HG02884 (cell line): ENCODE measurements at regions not wholly inside any gene's neighbourhood (a gene's known extent, or its start where the extent isn't known, plus 50 kb on each side); places are given as distances from the start of the nearest gene placed in this dataset.

Source experiments
- ATAC-seq: cut with Tn5 transposase; IDR thresholded peaks from one replicate; pipeline ENCODE4 v1.9.1; 2021; ENCODE audit warnings: mild to moderate bottlenecking, moderate library complexity; ENCODE audit not compliant: unreplicated experiment

- no peak for ATAC-seq
Measured at GRCh38 chr2:234840336-234840735, 111.5 kb upstream of the SH3BP4 start.

- no peak for ATAC-seq
Measured at GRCh38 chr2:234839285-234839684, 112.5 kb upstream of the SH3BP4 start.

- no peak for ATAC-seq
Measured at GRCh38 chr2:234836271-234836670, 115.5 kb upstream of the SH3BP4 start.

- ATAC-seq: no peak
Measured at GRCh38 chr2:234835738-234836137, 116.1 kb upstream of the SH3BP4 start.

- ATAC-seq: no peak
Measured at GRCh38 chr2:234834228-234834923, 117.4 kb upstream of the SH3BP4 start.

GRCh38 chr2:234830853-234831252, 121.0 kb upstream of the SH3BP4 start:
- ATAC-seq: no peak

GRCh38 chr2:234829074-234829455, 122.8 kb upstream of the SH3BP4 start:
- no peak for ATAC-seq

- ATAC-seq: no peak
Measured at GRCh38 chr2:234828382-234829073, 123.3 kb upstream of the SH3BP4 start.

GRCh38 chr2:234827096-234827860, 124.5 kb upstream of the SH3BP4 start:
- ATAC-seq: no peak

GRCh38 chr2:234826681-234827080, 125.1 kb upstream of the SH3BP4 start:
- no peak for ATAC-seq

GRCh38 chr2:234825616-234826015, 126.2 kb upstream of the SH3BP4 start:
- ATAC-seq: no peak

GRCh38 chr2:234823877-234824376, 127.9 kb upstream of the SH3BP4 start:
- no peak for ATAC-seq

- ATAC-seq: no peak
Measured at GRCh38 chr2:234823196-234823876, 128.5 kb upstream of the SH3BP4 start.

- no peak for ATAC-seq
Measured at GRCh38 chr2:234821946-234822475, 129.8 kb upstream of the SH3BP4 start.

GRCh38 chr2:234818937-234819336, 132.9 kb upstream of the SH3BP4 start:
- no peak for ATAC-seq

GRCh38 chr2:234816491-234816890, 135.3 kb upstream of the SH3BP4 start:
- no peak for ATAC-seq

GRCh38 chr2:234816056-234816455, 135.8 kb upstream of the SH3BP4 start:
- no peak for ATAC-seq

GRCh38 chr2:234814374-234814773, 137.4 kb upstream of the SH3BP4 start:
- ATAC-seq: no peak

GRCh38 chr2:234812851-234813250, 139.0 kb upstream of the SH3BP4 start:
- ATAC-seq: no peak

GRCh38 chr2:234808907-234809306, 142.9 kb upstream of the SH3BP4 start:
- no peak for ATAC-seq

- ATAC-seq: no peak
Measured at GRCh38 chr2:234806818-234807217, 145.0 kb upstream of the SH3BP4 start.
